Stomach (tissue), 4 donors: ENCODE measurements at regions not wholly inside any gene's neighbourhood (a gene's known extent, or its start where the extent isn't known, plus 50 kb on each side); places are given as distances from the start of the nearest gene placed in this dataset.

Experiments
- POLR2A ChIP-seq, 4 donors: fragments of 450-650 bp; IDR thresholded peaks; one replicate each; pipeline ENCODE4 v1.6.1; 2016; ENCODE audit warnings: antibody characterized with exemption in 4 of 4, control low read depth in 2 of 4, mild to moderate bottlenecking in 1 of 4, moderate library complexity in 1 of 4
- POLR2AphosphoS5 ChIP-seq, 3 donors: sonication (generic); formaldehyde crosslinking; IDR thresholded peaks; one replicate each; pipeline ENCODE4 v1.6.1; 2016; ENCODE audit warnings: antibody characterized with exemption in 3 of 3
- TF ChIP-seq, protein P1 (sequence below), 7 experiments: fragments of 450-650 bp in 4 of 7; fragments of 200-600 bp in 3 of 7; sonication (generic) in 3 of 7; IDR thresholded peaks; one replicate each; pipeline ENCODE4 v1.5.1; 2016 to 2019; ENCODE audit warnings: antibody characterized with exemption in 7 of 7, control low read depth in 2 of 7, mild to moderate bottlenecking in 1 of 7

DNA sequence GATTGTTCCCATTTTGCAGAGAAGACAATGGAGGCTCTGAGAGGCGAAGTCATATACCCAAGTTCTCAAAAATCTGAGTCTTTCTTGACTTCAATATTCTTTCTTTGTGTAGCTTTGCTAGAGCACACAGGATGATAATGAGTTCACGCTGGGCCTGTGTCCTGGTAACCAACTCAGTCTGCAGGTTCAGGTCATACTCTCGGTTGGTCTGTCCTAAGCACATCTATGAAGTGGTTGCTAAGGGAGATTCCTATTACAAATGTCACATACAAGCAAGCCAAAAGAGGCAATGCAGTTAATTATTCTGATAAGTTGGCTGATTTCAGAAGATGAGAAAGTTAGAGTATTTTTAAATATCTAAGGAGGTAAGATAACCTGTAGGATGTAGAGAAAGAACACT lies 481.0 kb downstream of the SOX6 start:
- TF ChIP-seq, protein P1, sequence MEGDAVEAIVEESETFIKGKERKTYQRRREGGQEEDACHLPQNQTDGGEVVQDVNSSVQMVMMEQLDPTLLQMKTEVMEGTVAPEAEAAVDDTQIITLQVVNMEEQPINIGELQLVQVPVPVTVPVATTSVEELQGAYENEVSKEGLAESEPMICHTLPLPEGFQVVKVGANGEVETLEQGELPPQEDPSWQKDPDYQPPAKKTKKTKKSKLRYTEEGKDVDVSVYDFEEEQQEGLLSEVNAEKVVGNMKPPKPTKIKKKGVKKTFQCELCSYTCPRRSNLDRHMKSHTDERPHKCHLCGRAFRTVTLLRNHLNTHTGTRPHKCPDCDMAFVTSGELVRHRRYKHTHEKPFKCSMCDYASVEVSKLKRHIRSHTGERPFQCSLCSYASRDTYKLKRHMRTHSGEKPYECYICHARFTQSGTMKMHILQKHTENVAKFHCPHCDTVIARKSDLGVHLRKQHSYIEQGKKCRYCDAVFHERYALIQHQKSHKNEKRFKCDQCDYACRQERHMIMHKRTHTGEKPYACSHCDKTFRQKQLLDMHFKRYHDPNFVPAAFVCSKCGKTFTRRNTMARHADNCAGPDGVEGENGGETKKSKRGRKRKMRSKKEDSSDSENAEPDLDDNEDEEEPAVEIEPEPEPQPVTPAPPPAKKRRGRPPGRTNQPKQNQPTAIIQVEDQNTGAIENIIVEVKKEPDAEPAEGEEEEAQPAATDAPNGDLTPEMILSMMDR (IDR thresholded peaks at IDR 0.05) = no peak
- no peak for TF ChIP-seq POLR2AphosphoS5 (IDR thresholded peaks at IDR 0.05)
- TF ChIP-seq POLR2A (IDR thresholded peaks at IDR 0.05) = no peak
